ENCODE measurements at regions not wholly inside any gene's neighbourhood (a gene's known extent, or its start where the extent isn't known, plus 50 kb on each side); places are given as distances from the start of the nearest gene placed in this dataset.

GRCh38 chr3:69568951-69569350, 170.3 kb upstream of the MITF start:
- no peak for DNase-seq (ENCODE audit: low spot score)

DNA sequence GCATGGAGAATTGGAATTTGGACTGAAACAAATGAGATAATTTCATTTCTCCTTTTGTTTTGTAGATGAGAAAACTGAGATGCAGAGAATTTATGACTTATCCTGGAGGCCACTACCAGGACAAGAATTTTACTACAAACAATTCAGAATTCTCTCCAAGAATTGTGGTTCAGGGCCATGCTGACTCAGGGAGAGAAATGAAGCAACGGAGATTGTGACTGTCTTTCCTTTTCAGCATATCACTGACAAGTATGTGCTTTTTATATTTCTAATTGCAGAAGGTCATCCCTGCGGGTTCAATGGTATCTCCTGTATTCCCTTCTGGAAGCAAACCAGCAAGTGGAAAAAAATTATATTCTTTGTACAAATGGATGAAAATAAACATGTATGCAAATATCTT, 170.8 kb upstream of the MITF start:
- DNase-seq (ENCODE audit: low spot score): no peak

GRCh38 chr3:69567710-69568052, 171.6 kb upstream of the MITF start:
- DNase-seq (ENCODE audit: low spot score): no peak

- no peak for DNase-seq (ENCODE audit: low spot score)
Measured at GRCh38 chr3:69567023-69567709, 172.1 kb upstream of the MITF start.

DNA sequence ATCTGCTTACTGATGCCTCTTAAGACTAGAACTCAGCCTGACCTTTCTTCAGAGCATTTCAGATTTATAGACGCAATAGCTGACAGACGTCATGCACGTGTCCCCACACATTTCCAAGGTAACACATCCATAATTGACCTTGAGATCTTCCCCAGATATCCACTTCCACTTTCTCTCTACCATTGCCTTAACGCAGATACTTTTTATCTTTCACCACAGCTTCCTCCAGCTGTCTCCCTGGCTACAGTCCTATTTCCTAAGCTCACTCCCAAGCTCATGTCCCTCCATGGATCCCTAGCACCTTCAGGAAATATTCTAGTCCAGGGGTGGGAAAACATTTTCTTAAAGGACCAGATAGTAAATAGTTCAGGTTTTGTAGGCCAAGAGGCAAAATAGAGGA, 173.0 kb upstream of the MITF start:
- no peak for DNase-seq (ENCODE audit: low spot score)

DNA sequence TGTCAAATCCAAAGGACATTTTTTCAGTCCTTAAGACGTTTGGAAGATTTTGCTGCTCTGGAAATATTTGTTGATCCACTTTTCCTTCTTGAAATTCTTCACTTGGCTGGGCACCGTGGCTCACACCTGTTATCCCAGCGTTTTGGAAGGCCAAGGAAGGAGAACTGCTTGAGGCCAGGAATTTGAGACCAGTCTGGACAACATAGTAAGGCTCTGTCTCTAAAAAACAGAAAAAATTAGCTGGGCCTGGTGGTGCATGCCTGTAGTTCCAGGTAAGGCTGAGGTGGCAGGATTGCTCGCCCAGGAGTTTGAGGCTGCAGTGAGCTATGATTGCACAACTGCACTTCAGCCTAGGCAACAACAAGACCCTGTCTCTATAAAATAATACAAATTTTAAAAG, 173.9 kb upstream of the MITF start:
- DNase-seq (ENCODE audit: low spot score): no peak

GRCh38 chr3:69563981-69564380, 175.3 kb upstream of the MITF start:
- no peak for DNase-seq (ENCODE audit: low spot score)

DNA sequence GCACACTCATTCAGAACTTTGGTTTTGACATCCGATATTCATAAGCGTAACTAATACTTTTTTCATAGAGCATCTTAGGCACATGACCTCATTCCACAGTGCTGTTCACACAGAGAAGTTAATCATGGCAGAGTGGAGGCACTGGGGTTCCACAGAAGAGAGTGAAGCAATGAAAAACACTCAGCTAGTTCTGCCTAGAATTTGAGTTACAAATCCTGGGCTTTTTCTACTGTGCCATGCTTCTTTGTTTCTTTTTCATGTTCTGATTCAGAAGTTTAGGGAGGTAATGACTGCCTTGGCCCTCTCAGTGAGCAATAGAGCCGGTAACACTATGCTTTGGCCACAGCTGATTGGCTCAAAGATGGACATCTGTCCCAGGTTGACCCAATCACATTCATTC, 176.1 kb upstream of the MITF start:
- no peak for DNase-seq (ENCODE audit: low spot score)

DNA sequence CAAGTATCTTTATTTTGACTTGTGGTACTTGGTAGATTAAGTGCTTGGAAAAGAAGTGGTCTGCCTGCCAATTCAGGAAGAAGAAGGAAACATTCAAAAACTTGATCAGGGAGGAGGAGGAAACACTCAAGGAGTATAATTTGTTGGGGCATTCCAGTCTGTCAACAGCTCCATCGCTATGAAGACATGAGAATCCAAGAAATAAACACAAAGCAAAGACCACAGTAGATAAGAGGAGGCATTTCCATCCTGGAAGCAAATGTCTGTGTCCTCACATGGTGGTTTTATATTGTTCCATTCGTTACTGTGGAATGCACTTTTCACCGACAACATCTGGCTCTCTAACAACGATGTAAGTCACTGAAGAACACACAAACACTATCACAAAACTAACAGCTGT, 176.1 kb upstream of the FRMD4B start:
- DNase-seq (ENCODE audit: low spot score): no peak

- no peak for DNase-seq (ENCODE audit: low spot score)
Measured at GRCh38 chr3:69560818-69561217, 174.9 kb upstream of the FRMD4B start.

- no peak for DNase-seq (ENCODE audit: low spot score)
Measured at GRCh38 chr3:69560116-69560515, 174.2 kb upstream of the FRMD4B start.

- DNase-seq (ENCODE audit: low spot score): peak; percentile 71
Measured at GRCh38 chr3:69558912-69559311, 173.0 kb upstream of the FRMD4B start.

GRCh38 chr3:69554576-69554975, 168.7 kb upstream of the FRMD4B start:
- no peak for DNase-seq (ENCODE audit: low spot score)

GRCh38 chr3:69553888-69554287, 168.0 kb upstream of the FRMD4B start:
- no peak for DNase-seq (ENCODE audit: low spot score)

DNA sequence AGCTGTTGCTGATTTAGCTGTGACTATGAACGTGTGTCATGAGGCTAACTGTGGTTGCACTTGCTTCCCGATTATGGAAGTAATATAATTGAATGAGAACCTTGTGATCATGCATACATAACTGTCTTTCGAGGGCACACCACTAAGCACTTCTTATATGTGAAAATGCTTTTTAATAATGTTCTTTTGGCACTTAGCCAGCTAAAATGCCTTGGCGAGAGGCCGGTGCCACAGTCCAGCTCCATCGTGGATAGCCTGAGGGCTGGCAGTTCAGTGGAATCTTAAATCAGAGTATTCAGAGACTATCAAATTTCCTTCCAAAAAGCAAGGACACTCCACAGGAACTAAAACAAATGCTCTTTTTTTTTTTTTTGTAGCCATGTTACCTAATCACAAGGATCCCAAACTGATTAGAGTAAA, 161.6 kb upstream of the FRMD4B start:
- no peak for DNase-seq (ENCODE audit: low spot score)

- no peak for DNase-seq (ENCODE audit: low spot score)
Measured at GRCh38 chr3:69542805-69543429, 157.0 kb upstream of the FRMD4B start.

DNA sequence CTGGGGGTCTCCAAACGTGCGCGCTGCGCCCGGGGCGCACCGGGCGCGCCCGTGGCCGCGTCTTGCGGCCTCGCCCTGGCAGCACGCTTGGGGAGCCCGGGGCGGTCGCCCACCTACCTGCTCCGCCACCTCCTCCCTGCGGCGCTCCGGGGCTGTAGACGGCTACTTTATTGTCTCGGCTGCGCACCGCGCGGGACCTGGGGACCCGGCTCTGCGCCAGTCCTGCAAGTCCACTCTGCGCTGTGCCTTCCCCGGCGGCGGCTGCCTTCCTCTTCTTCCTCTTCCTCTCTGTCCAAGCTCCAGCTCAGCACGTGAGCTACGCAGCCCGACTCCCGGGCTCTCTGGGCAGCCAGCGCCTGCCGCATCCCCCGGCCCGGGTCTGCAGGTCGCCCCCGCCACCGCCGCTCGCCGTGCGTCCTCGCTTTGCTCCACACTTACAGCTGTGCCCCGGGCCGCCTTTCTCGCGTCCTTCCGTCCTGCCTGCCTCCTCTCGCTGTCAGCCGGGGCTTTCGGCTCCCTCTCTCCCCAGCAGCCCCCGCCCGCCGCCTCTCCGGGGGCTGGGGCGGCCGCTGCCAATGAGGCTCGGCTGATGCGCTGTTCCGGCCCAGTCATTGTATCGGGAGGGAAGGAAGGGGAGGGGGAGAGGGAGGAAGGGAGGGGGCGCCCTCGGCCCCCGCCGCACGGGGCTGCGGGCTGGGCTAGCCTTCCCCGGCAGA, 156.4 kb upstream of the FRMD4B start:
- DNase-seq (ENCODE audit: low spot score): no peak

GRCh38 chr3:69541711-69542088, 155.8 kb upstream of the FRMD4B start:
- DNase-seq (ENCODE audit: low spot score): no peak

GRCh38 chr3:69540706-69541581, 155.1 kb upstream of the FRMD4B start:
- no peak for DNase-seq (ENCODE audit: low spot score)

GRCh38 chr3:69539134-69539533, 153.2 kb upstream of the FRMD4B start:
- DNase-seq (ENCODE audit: low spot score): no peak

GRCh38 chr3:69538281-69538680, 152.4 kb upstream of the FRMD4B start:
- DNase-seq (ENCODE audit: low spot score): no peak

DNA sequence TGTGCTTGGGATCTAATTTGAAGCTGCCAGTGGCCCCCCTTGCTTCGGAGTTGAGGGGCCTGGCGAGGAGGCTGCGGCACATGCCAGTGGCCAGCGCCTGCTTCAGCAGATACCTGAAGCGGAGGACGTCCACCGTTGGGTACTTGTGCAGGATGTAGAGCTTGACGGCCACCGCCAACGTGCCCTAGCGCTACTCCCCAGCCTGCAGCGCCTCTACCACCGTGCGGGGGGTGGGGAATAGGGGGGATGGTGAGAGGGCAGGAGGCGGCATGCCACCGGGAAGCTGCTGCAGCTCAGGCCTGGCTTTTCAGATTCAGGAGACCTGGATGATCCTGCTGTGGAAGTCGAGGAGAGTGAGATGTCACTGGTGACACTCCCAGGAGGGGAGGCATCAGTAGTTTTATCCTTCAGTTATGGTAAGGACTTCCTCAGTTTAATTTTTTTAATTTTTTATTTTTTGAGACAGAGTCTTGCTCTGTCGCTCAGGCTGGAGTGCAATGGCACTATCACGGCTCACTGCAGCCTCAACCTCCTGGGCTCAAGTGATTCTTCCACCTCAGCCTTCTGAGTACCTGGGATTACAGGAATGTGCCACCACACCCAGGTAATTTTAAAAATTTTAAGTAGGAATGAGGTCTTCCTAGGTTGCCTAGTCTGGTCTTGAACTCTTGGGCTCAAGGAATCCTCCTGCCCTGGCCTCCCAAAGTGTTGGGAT, 150.6 kb upstream of the FRMD4B start:
- DNase-seq (ENCODE audit: low spot score): no peak
